DND-41 (cell line): ENCODE measurements at regions not wholly inside any gene's neighbourhood (a gene's known extent, or its start where the extent isn't known, plus 50 kb on each side); places are given as distances from the start of the nearest gene placed in this dataset.

ENCODE experiments used
- EZH2 ChIP-seq: IDR thresholded peaks from 3 replicates; pipeline ENCODE4 v1.6.1; 2012; ENCODE audit warnings: borderline replicate concordance, low read depth, mild to moderate bottlenecking, moderate library complexity, low read length, inconsistent platforms; ENCODE audit not compliant: severe bottlenecking
- TF ChIP-seq, protein P1 (sequence below): IDR thresholded peaks from 2 replicates; pipeline ENCODE4 v1.5.1; 2012; ENCODE audit warnings: borderline replicate concordance, low read length, moderate library complexity, mild to moderate bottlenecking; ENCODE audit not compliant: poor library complexity, severe bottlenecking; ENCODE audit errors: extremely low read depth

GRCh38 chr10:78805176-78805575, 263.6 kb upstream of the ZMIZ1 start:
- TF ChIP-seq, protein P1, sequence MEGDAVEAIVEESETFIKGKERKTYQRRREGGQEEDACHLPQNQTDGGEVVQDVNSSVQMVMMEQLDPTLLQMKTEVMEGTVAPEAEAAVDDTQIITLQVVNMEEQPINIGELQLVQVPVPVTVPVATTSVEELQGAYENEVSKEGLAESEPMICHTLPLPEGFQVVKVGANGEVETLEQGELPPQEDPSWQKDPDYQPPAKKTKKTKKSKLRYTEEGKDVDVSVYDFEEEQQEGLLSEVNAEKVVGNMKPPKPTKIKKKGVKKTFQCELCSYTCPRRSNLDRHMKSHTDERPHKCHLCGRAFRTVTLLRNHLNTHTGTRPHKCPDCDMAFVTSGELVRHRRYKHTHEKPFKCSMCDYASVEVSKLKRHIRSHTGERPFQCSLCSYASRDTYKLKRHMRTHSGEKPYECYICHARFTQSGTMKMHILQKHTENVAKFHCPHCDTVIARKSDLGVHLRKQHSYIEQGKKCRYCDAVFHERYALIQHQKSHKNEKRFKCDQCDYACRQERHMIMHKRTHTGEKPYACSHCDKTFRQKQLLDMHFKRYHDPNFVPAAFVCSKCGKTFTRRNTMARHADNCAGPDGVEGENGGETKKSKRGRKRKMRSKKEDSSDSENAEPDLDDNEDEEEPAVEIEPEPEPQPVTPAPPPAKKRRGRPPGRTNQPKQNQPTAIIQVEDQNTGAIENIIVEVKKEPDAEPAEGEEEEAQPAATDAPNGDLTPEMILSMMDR = no peak
- no peak for TF ChIP-seq EZH2
